ENCODE measurements at regions not wholly inside any gene's neighbourhood (a gene's known extent, or its start where the extent isn't known, plus 50 kb on each side); places are given as distances from the start of the nearest gene placed in this dataset.
A peak's percentile ranks its signal among the peaks of the same experiment; 100 is the strongest.

DNA sequence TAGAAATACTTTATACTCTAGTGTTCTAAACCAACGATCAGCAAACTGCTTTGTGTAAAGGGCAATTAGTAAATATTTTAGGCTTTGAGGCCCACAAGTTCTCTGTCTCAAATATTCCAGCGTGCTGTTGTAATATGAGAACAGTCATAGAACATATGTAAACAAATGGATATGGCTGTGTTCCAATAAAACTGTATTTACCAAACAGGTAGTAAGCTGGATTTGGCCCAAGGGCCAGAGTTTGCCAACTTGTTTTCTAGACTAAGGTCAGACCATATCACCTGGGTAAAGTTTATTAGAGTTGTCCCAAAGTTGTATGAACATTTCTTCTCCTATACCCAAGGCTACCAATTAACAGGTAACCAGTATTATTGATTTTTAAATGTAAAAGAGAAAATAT is 303.2 kb upstream of the MC4R start:
- no peak for DNase-seq
- H3K4me3 ChIP-seq (ENCODE audit: low read depth, low read length) = no peak overlapping the region
- no peaks in the 10 kb centered on the region for H3K36me3 ChIP-seq
- H3K4me1 ChIP-seq = no peaks in the 10 kb centered on the region
- no peaks in the 10 kb centered on the region for H3K27me3 ChIP-seq
- no peak for TF ChIP-seq CTCF (IDR thresholded peaks at IDR 0.05; ENCODE audit: low read depth, low read length)
- H3K9me3 ChIP-seq = no peaks in the 10 kb centered on the region

DNA sequence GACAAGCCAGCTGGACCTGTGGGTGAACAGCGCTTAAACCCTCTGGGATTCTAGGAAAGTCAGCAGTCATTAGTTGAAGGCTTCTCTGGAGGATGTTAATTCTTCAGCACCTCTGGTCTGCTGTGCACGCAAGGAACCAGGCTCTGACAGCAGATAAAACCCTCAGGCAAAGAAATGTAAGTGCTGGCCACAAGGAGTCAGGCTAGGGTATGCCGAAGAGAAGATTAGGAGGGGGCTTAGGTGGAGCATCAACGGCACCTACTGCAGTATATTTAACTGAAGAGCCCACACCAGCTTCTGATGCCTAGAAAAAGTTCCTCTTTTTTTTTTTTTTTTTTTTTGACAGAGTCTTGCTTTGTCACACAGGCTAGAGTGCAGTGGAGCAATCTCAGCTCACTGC is 304.2 kb upstream of the MC4R start:
- H3K27me3 ChIP-seq = no peaks in the 10 kb centered on the region
- no peaks in the 10 kb centered on the region for H3K9me3 ChIP-seq
- no peak for DNase-seq
- TF ChIP-seq CTCF (IDR thresholded peaks at IDR 0.05; ENCODE audit: low read depth, low read length) = peak; percentile 26; the same call in 1 of the 2 replicates
- H3K36me3 ChIP-seq = no peaks in the 10 kb centered on the region
- H3K4me1 ChIP-seq = no peaks in the 10 kb centered on the region
- no peak overlapping the region for H3K4me3 ChIP-seq (ENCODE audit: low read depth, low read length)

GRCh38 chr18:60684843-60685513 is 312.4 kb upstream of the MC4R start:
- Histone ChIP-seq H3K9me3 (no peaks in the 10 kb centered on the region), H3K4me1 (no peaks in the 10 kb centered on the region), H3K4me3 (ENCODE audit: low read depth, low read length) (no peak overlapping the region), H3K36me3 (no peaks in the 10 kb centered on the region), H3K27me3 (no peaks in the 10 kb centered on the region)
- DNase-seq = no peak
- TF ChIP-seq CTCF (IDR thresholded peaks at IDR 0.05; ENCODE audit: low read depth, low read length) = peak; percentile 29; the same call in 1 of the 2 replicates

DNA sequence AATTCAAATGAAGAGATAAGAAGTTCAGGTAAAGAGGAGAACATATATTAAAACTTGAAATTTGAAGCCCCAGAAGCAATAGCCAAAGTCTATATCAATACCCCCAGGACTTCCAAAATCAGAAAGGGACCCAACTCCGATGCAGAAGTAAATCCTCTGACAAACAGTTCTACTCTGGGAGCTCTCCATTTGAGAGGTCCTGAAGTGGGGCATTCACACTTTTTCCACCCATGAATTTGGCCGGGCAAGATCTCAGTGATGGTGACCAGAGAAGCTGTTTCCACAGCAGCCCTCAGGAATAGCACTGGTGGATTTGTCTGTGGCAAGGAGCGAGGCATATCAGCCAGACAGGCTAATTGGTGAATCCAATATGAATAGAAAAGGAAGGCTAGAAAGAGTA is 313.6 kb upstream of the MC4R start:
- Histone ChIP-seq H3K4me1 (no peaks in the 10 kb centered on the region), H3K9me3 (no peaks in the 10 kb centered on the region), H3K36me3 (no peaks in the 10 kb centered on the region), H3K4me3 (ENCODE audit: low read depth, low read length) (no peak overlapping the region), H3K27me3 (no peaks in the 10 kb centered on the region)
- DNase-seq = no peak
- TF ChIP-seq CTCF (IDR thresholded peaks at IDR 0.05; ENCODE audit: low read depth, low read length) = no peak

GRCh38 chr18:60691061-60691460 is 318.5 kb upstream of the MC4R start:
- TF ChIP-seq CTCF (IDR thresholded peaks at IDR 0.05; ENCODE audit: low read depth, low read length) = no peak
- DNase-seq = no peak
- Histone ChIP-seq H3K4me3 (ENCODE audit: low read depth, low read length) (no peak overlapping the region), H3K36me3 (no peaks in the 10 kb centered on the region), H3K4me1 (no peaks in the 10 kb centered on the region), H3K9me3 (no peaks in the 10 kb centered on the region), H3K27me3 (no peaks in the 10 kb centered on the region)

DNA sequence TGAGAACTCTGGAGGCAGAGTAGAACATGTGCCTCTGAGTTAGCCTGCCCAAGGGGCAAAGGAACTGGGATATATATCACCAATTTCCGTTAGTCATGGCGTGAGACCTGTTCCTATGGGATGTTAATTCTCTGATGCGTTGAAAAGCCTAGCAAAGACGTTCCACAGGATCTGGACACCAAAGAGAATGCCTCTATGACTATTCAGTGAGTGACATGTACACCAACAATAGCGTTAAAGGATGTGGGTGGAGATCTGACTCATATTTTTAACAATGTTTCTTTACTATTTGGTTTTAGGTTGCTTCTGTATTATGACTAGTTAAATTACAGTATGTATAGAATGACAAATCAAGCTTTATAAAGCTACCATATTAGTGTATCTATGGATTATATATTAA is 320.9 kb upstream of the MC4R start:
- Histone ChIP-seq H3K27me3 (no peaks in the 10 kb centered on the region), H3K4me1 (no peaks in the 10 kb centered on the region), H3K36me3 (no peaks in the 10 kb centered on the region), H3K9me3 (no peaks in the 10 kb centered on the region), H3K4me3 (ENCODE audit: low read depth, low read length) (no peak overlapping the region)
- no peak for TF ChIP-seq CTCF (IDR thresholded peaks at IDR 0.05; ENCODE audit: low read depth, low read length)
- DNase-seq = no peak
